C4-2B (cell line): ENCODE measurements at regions not wholly inside any gene's neighbourhood (a gene's known extent, or its start where the extent isn't known, plus 50 kb on each side); places are given as distances from the start of the nearest gene placed in this dataset.

Experiments
- ZFX ChIP-seq: fragments of 450-650 bp; IDR thresholded peaks from 2 replicates; pipeline ENCODE4 v1.6.1; 2017
- TF ChIP-seq, protein P1 (sequence below): fragments of 450-650 bp; conservative IDR thresholded peaks from 2 replicates; pipeline ENCODE4 v1.5.1; 2017; ENCODE audit warnings: mild to moderate bottlenecking

DNA sequence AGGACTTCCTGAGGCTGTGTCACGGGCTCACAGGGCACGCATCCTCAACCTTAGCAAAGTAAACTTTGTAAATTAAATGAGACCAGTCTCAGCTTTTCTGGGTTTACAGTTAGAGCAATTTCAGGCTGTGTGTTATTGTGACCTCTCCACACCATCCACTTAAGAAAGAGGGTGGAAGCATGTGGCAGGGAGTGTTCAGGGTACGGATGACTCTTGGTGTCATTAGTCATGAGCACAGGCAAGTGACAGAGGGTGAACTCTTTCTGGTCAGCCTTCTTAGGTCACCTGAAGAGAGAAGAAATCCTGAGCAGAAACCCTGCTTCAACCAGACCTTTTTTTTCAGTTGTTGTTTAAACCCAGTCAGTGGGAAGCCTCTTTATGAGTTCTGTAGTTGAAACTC, 207.9 kb downstream of the ICOS start:
- TF ChIP-seq, protein P1, sequence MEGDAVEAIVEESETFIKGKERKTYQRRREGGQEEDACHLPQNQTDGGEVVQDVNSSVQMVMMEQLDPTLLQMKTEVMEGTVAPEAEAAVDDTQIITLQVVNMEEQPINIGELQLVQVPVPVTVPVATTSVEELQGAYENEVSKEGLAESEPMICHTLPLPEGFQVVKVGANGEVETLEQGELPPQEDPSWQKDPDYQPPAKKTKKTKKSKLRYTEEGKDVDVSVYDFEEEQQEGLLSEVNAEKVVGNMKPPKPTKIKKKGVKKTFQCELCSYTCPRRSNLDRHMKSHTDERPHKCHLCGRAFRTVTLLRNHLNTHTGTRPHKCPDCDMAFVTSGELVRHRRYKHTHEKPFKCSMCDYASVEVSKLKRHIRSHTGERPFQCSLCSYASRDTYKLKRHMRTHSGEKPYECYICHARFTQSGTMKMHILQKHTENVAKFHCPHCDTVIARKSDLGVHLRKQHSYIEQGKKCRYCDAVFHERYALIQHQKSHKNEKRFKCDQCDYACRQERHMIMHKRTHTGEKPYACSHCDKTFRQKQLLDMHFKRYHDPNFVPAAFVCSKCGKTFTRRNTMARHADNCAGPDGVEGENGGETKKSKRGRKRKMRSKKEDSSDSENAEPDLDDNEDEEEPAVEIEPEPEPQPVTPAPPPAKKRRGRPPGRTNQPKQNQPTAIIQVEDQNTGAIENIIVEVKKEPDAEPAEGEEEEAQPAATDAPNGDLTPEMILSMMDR = no peak
- TF ChIP-seq ZFX = no peak
